ENCODE measurements at regions not wholly inside any gene's neighbourhood (a gene's known extent, or its start where the extent isn't known, plus 50 kb on each side); places are given as distances from the start of the nearest gene placed in this dataset.
"Not testable (repeated sequence)": the region's sequence is repeated elsewhere in the genome, so short reads cannot be mapped to it uniquely, and the experiment has no call there.

GRCh38 chr20:26205350-26205749, 508.7 kb upstream of the ZNF337 start (continued):
- TF ChIP-seq POU6F1 (CRISPR knock-in tag; IDR thresholded peaks at IDR 0.05; ENCODE audit: borderline replicate concordance, low read depth) (no peak), ISL1 (CRISPR knock-in tag; IDR thresholded peaks at IDR 0.05) (no peak), ZC3H10 (CRISPR knock-in tag; IDR thresholded peaks at IDR 0.05) (no peak), ZFP30 (CRISPR knock-in tag; IDR thresholded peaks at IDR 0.05) (no peak)

GRCh38 chr20:26201026-26201425, 504.4 kb upstream of the ZNF337 start:
- not testable (repeated sequence) for ATAC-seq

- not testable (repeated sequence) for ATAC-seq
Observed at GRCh38 chr20:26187329-26187728, 490.7 kb upstream of the ZNF337 start.

- not testable (repeated sequence) for ATAC-seq
Observed at GRCh38 chr20:26183720-26184119, 487.1 kb upstream of the ZNF337 start.

- ATAC-seq, result not testable (repeated sequence)
Observed at GRCh38 chr20:26181364-26181763, 484.7 kb upstream of the ZNF337 start.

- not testable (repeated sequence) for ATAC-seq
Observed at GRCh38 chr20:26171875-26172274, 475.2 kb upstream of the ZNF337 start.

GRCh38 chr20:26169506-26169905, 472.9 kb upstream of the ZNF337 start:
- ATAC-seq, result peak; percentile 78
- TF ChIP-seq ZNF70 (CRISPR knock-in tag; IDR thresholded peaks at IDR 0.05) (no peak), TOX (CRISPR knock-in tag; IDR thresholded peaks at IDR 0.05; ENCODE audit: borderline replicate concordance) (peak; percentile 58; the same call in 1 of the 2 replicates), ZC3H10 (CRISPR knock-in tag; IDR thresholded peaks at IDR 0.05) (0 out of 2 replicates have a peak, but pooled peaks have one; percentile 24)

GRCh38 chr20:26167499-26167898, 470.8 kb upstream of the ZNF337 start:
- TF ChIP-seq TOX (CRISPR knock-in tag; IDR thresholded peaks at IDR 0.05; ENCODE audit: borderline replicate concordance) (no peak), TCF4 (CRISPR knock-in tag; IDR thresholded peaks at IDR 0.05; ENCODE audit: borderline replicate concordance) (no peak)
- peak; percentile 32; the same call in 2 of the 3 replicates for ATAC-seq

- peak; percentile 90 for ATAC-seq
- TF ChIP-seq ESRRG (CRISPR knock-in tag; IDR thresholded peaks at IDR 0.05), result no peak
- TF ChIP-seq ZFP3 (CRISPR knock-in tag; IDR thresholded peaks at IDR 0.05), result no peak
- TF ChIP-seq ISL1 (CRISPR knock-in tag; IDR thresholded peaks at IDR 0.05), result peak; percentile 90
- no peak for TF ChIP-seq SNAI2 (CRISPR knock-in tag; IDR thresholded peaks at IDR 0.05)
- no peak for TF ChIP-seq CSDC2 (CRISPR knock-in tag; IDR thresholded peaks at IDR 0.05)
- TF ChIP-seq RARB (CRISPR knock-in tag; IDR thresholded peaks at IDR 0.05), result no peak
- TF ChIP-seq TOX (CRISPR knock-in tag; IDR thresholded peaks at IDR 0.05; ENCODE audit: borderline replicate concordance), result peak; percentile 38; the same call in 1 of the 2 replicates
- TF ChIP-seq ZNF565 (CRISPR knock-in tag; conservative IDR thresholded peaks at IDR 0.05; ENCODE audit: low read depth), result no peak
Observed at GRCh38 chr20:26163890-26164289, 467.2 kb upstream of the ZNF337 start.

- 0 out of 3 replicates have a peak, but pooled peaks have one; percentile 16 for ATAC-seq
Observed at GRCh38 chr20:26163151-26163550, 466.5 kb upstream of the ZNF337 start.

- not testable (repeated sequence) for ATAC-seq
Observed at GRCh38 chr20:26161741-26162140, 465.1 kb upstream of the ZNF337 start.

GRCh38 chr20:26160916-26161315, 464.3 kb upstream of the ZNF337 start:
- ATAC-seq, result not testable (repeated sequence)

GRCh38 chr20:26154224-26154623, 457.6 kb upstream of the ZNF337 start:
- no peak for ATAC-seq
- TF ChIP-seq BACH2 (CRISPR knock-in tag; IDR thresholded peaks at IDR 0.05; ENCODE audit: borderline replicate concordance) (no peak), OSR1 (CRISPR knock-in tag; IDR thresholded peaks at IDR 0.05) (no peak), GLIS3 (CRISPR knock-in tag; IDR thresholded peaks at IDR 0.05) (no peak), ESRRG (CRISPR knock-in tag; IDR thresholded peaks at IDR 0.05) (no peak), ZNF565 (CRISPR knock-in tag; conservative IDR thresholded peaks at IDR 0.05; ENCODE audit: low read depth) (no peak), ZFP3 (CRISPR knock-in tag; IDR thresholded peaks at IDR 0.05) (no peak), POU6F1 (CRISPR knock-in tag; IDR thresholded peaks at IDR 0.05; ENCODE audit: borderline replicate concordance, low read depth) (no peak), ARNTL (CRISPR knock-in tag; IDR thresholded peaks at IDR 0.05; ENCODE audit: borderline replicate concordance, low read depth) (no peak), ISL1 (CRISPR knock-in tag; IDR thresholded peaks at IDR 0.05) (no peak)

All from SK-N-SH treated with all-trans-retinoic acid at 6 μM for 48 hours (cell line).